DND-41 (cell line): ENCODE measurements at regions not wholly inside any gene's neighbourhood (a gene's known extent, or its start where the extent isn't known, plus 50 kb on each side); places are given as distances from the start of the nearest gene placed in this dataset.

ENCODE experiments used
- ATAC-seq: fragments of 200-7000 bp; cut with Tn5 transposase; 3 replicates; pipeline ENCODE4 v1.9.1; 2021; ENCODE audit warnings: low read depth; ENCODE audit not compliant: insufficient read depth
- DNase-seq: peaks from one replicate; pipeline ENCODE4 v3.0.0-alpha.2; 2020
- H2AFZ ChIP-seq: 2 replicates; pipeline ENCODE4 v1.6.0; 2012; ENCODE audit warnings: low read depth, low read length
- H3K27ac ChIP-seq: 2 replicates; pipeline ENCODE4 v1.5.1; 2012; ENCODE audit warnings: low read length, inconsistent platforms
- H3K27me3 ChIP-seq: fragments of 200-600 bp; sonication (generic); 2 replicates; pipeline ENCODE4 v1.6.0; 2012; ENCODE audit warnings: low read length, mild to moderate bottlenecking, inconsistent platforms; ENCODE audit not compliant: insufficient read depth, poor library complexity
- H3K36me3 ChIP-seq: 2 replicates; pipeline ENCODE4 v1.5.1; 2012; ENCODE audit warnings: low read length, inconsistent platforms; ENCODE audit not compliant: insufficient read depth
- H3K4me1 ChIP-seq: 2 replicates; pipeline ENCODE4 v1.5.1; 2012; ENCODE audit warnings: mild to moderate bottlenecking, low read length; ENCODE audit not compliant: insufficient read depth
- H3K4me2 ChIP-seq: 2 replicates; pipeline ENCODE4 v1.6.0; 2012; ENCODE audit warnings: mild to moderate bottlenecking, moderate library complexity, low read length, inconsistent platforms; ENCODE audit not compliant: insufficient read depth
- H3K4me3 ChIP-seq, 2 experiments: fragments of 200-600 bp in 1 of 2; shearing (Covaris generic) in 1 of 2; 2 replicates each; pipeline ENCODE4 v1.5.1; 2012 to 2016; ENCODE audit warnings: inconsistent platforms in 2 of 2, low read length in 2 of 2, mild to moderate bottlenecking in 2 of 2, low read depth in 1 of 2, moderate library complexity in 1 of 2
- H3K79me2 ChIP-seq: 2 replicates; pipeline ENCODE4 v1.6.0; 2012; ENCODE audit warnings: low read length, inconsistent platforms; ENCODE audit not compliant: insufficient read depth
- H3K9ac ChIP-seq: 2 replicates; pipeline ENCODE4 v1.6.0; 2012; ENCODE audit warnings: low read depth, mild to moderate bottlenecking, inconsistent platforms, low read length, moderate library complexity
- H3K9me3 ChIP-seq: 2 replicates; pipeline ENCODE4 v1.5.1; 2012; ENCODE audit warnings: low read length, moderate library complexity, mild to moderate bottlenecking, inconsistent platforms; ENCODE audit not compliant: insufficient read depth, severe bottlenecking
- H4K20me1 ChIP-seq: 2 replicates; pipeline ENCODE4 v1.6.0; 2012; ENCODE audit warnings: low read length; ENCODE audit not compliant: insufficient read depth
- CTCF ChIP-seq: IDR thresholded peaks from 2 replicates; pipeline ENCODE4 v1.5.1; 2012; ENCODE audit warnings: borderline replicate concordance, low read length, moderate library complexity, mild to moderate bottlenecking; ENCODE audit not compliant: poor library complexity, severe bottlenecking; ENCODE audit errors: extremely low read depth
- EZH2 ChIP-seq: IDR thresholded peaks from 3 replicates; pipeline ENCODE4 v1.6.1; 2012; ENCODE audit warnings: borderline replicate concordance, low read depth, mild to moderate bottlenecking, moderate library complexity, low read length, inconsistent platforms; ENCODE audit not compliant: severe bottlenecking

GRCh38 chr13:78826312-78826711 lies 167.4 kb upstream of the OBI1 start:
- H3K27ac ChIP-seq = no peak overlapping the region
- no peaks in the 10 kb centered on the region for H4K20me1 ChIP-seq
- no peak overlapping the region for H3K4me2 ChIP-seq
- TF ChIP-seq EZH2 = no peak
- no peak for TF ChIP-seq CTCF
- no peaks in the 10 kb centered on the region for H3K4me1 ChIP-seq
- peaks cover 14% of the 10 kb centered on the region for H3K27me3 ChIP-seq
- ATAC-seq (no peak), DNase-seq (no peak)
- H3K79me2 ChIP-seq = no peaks in the 10 kb centered on the region
- no peak overlapping the region for H3K4me3 ChIP-seq
- no peaks in the 10 kb centered on the region for H3K36me3 ChIP-seq
- H2AFZ ChIP-seq = no peak overlapping the region
- no peak overlapping the region for H3K9ac ChIP-seq
- H3K9me3 ChIP-seq = no peaks in the 10 kb centered on the region

- ATAC-seq = no peak
- no peak for DNase-seq
- TF ChIP-seq CTCF = no peak
- no peak for TF ChIP-seq EZH2
- Histone ChIP-seq H3K27me3 (peaks cover 13% of the 10 kb centered on the region), H4K20me1 (no peaks in the 10 kb centered on the region), H3K4me1 (no peaks in the 10 kb centered on the region), H3K36me3 (no peaks in the 10 kb centered on the region), H3K27ac (no peak overlapping the region), H3K79me2 (no peaks in the 10 kb centered on the region), H3K9me3 (no peaks in the 10 kb centered on the region), H3K4me2 (no peak overlapping the region), H2AFZ (no peak overlapping the region), H3K4me3 (no peak overlapping the region), H3K9ac (no peak overlapping the region)
Measured at GRCh38 chr13:78820541-78820940, 161.6 kb upstream of the OBI1 start.

- no peak for DNase-seq
- Histone ChIP-seq H3K27ac (no peak overlapping the region), H4K20me1 (no peaks in the 10 kb centered on the region), H3K36me3 (no peaks in the 10 kb centered on the region), H3K9me3 (no peaks in the 10 kb centered on the region), H3K4me1 (no peaks in the 10 kb centered on the region), H2AFZ (no peak overlapping the region), H3K9ac (no peak overlapping the region), H3K4me2 (no peak overlapping the region), H3K27me3 (peaks cover 4% of the 10 kb centered on the region), H3K79me2 (no peaks in the 10 kb centered on the region), H3K4me3 (no peak overlapping the region)
- no peak for ATAC-seq
- TF ChIP-seq EZH2 (no peak), CTCF (no peak)
Measured at GRCh38 chr13:78816592-78816991, 157.6 kb upstream of the OBI1 start.

- no peak overlapping the region for H3K4me2 ChIP-seq
- TF ChIP-seq CTCF (no peak), EZH2 (no peak)
- peaks cover 4% of the 10 kb centered on the region for H3K27me3 ChIP-seq
- no peak overlapping the region for H3K4me3 ChIP-seq
- no peak overlapping the region for H3K27ac ChIP-seq
- no peaks in the 10 kb centered on the region for H4K20me1 ChIP-seq
- no peaks in the 10 kb centered on the region for H3K9me3 ChIP-seq
- H3K4me1 ChIP-seq = no peaks in the 10 kb centered on the region
- DNase-seq = no peak
- no peak overlapping the region for H2AFZ ChIP-seq
- no peaks in the 10 kb centered on the region for H3K36me3 ChIP-seq
- H3K79me2 ChIP-seq = no peaks in the 10 kb centered on the region
- H3K9ac ChIP-seq = no peak overlapping the region
- no peak for ATAC-seq
Measured at GRCh38 chr13:78816154-78816553, 157.2 kb upstream of the OBI1 start.
